IMR-90 (cell line): ENCODE measurements at regions not wholly inside any gene's neighbourhood (a gene's known extent, or its start where the extent isn't known, plus 50 kb on each side); places are given as distances from the start of the nearest gene placed in this dataset.
"Not testable (repeated sequence)": the region's sequence is repeated elsewhere in the genome, so short reads cannot be mapped to it uniquely, and the experiment has no call there.

Experiments used
- ATAC-seq: fragments of 200-7000 bp; cut with Tn5 transposase; 2 replicates; pipeline ENCODE4 v1.9.1; 2020; ENCODE audit warnings: low read depth, mild to moderate bottlenecking, moderate library complexity
- BruUV-seq: library from RNA; stranded (reverse); fragments of 400-500 nt; replicated peaks from 2 replicates; lab custom pipeline; 2021; lab: Mats Ljungman, UMichigan
- CTCF ChIA-PET: fragments of 300-600 bp; formaldehyde crosslinking; extraction: SDS; loops from one replicate; lab custom pipeline; 2021; ENCODE audit warnings: antibody characterized with exemption; lab: Yijun Ruan, JAX
- POLR2A ChIA-PET: fragments of 300-600 bp; sonication (Branson Sonifier 250); formaldehyde crosslinking; loops from one replicate; lab custom pipeline; 2022; ENCODE audit warnings: antibody characterized with exemption; ENCODE audit not compliant: unreplicated experiment; lab: Charles Lee
- DNase-seq: peaks from one replicate; pipeline ENCODE4 v3.0.0; 2013
- H2AFZ ChIP-seq: replicated peaks from 2 replicates; pipeline ENCODE3; 2013; ENCODE audit warnings: low read length, mild to moderate bottlenecking; ENCODE audit not compliant: poor library complexity
- H2AK5ac ChIP-seq: 2 replicates; pipeline ENCODE4 v1.6.1; 2013; ENCODE audit warnings: low read depth, low read length, inconsistent platforms
- H2AK9ac ChIP-seq: replicated peaks from 2 replicates; pipeline ENCODE3; 2013; ENCODE audit warnings: mild to moderate bottlenecking, low read depth, low read length, moderate library complexity; ENCODE audit not compliant: poor library complexity
- H2BK120ac ChIP-seq: 2 replicates; pipeline ENCODE4 v1.6.1; 2013; ENCODE audit warnings: low read depth, low read length, inconsistent platforms
- H2BK15ac ChIP-seq: 3 replicates; pipeline ENCODE4 v1.6.1; 2013; ENCODE audit warnings: low read depth, low read length, inconsistent platforms
- H2BK20ac ChIP-seq: 2 replicates; pipeline ENCODE4 v1.6.1; 2013; ENCODE audit warnings: low read depth, mild to moderate bottlenecking, inconsistent platforms, low read length, moderate library complexity
- H2BK5ac ChIP-seq: 2 replicates; pipeline ENCODE4 v1.6.1; 2013; ENCODE audit warnings: mild to moderate bottlenecking, low read depth, low read length, inconsistent platforms; ENCODE audit not compliant: poor library complexity, severe bottlenecking
- H3K14ac ChIP-seq: replicated peaks from 2 replicates; pipeline ENCODE4 v1.6.1; 2013; ENCODE audit warnings: low read depth, low read length, inconsistent platforms
- H3K18ac ChIP-seq: 2 replicates; pipeline ENCODE4 v1.6.1; 2013; ENCODE audit warnings: low read depth, low read length, control low read depth
- H3K23ac ChIP-seq: 2 replicates; pipeline ENCODE4 v1.6.1; 2013; ENCODE audit warnings: low read depth, low read length, inconsistent platforms
- H3K27ac ChIP-seq: 2 replicates; pipeline ENCODE4 v1.5.1; 2013; ENCODE audit warnings: mild to moderate bottlenecking, control low read depth, low read length; ENCODE audit not compliant: insufficient read depth
- H3K27me3 ChIP-seq: 2 replicates; pipeline ENCODE4 v1.6.1; 2013; ENCODE audit warnings: low read length; ENCODE audit not compliant: control insufficient read depth, insufficient read depth
- H3K36me3 ChIP-seq: 2 replicates; pipeline ENCODE4 v1.6.1; 2013; ENCODE audit warnings: low read length, mixed read lengths; ENCODE audit not compliant: control insufficient read depth, insufficient read depth
- H3K4ac ChIP-seq: 2 replicates; pipeline ENCODE4 v1.6.1; 2013; ENCODE audit warnings: low read depth, low read length, inconsistent platforms
- H3K4me1 ChIP-seq: 2 replicates; pipeline ENCODE4 v1.6.1; 2013; ENCODE audit warnings: low read length, mixed read lengths; ENCODE audit not compliant: control insufficient read depth, insufficient read depth
- H3K4me2 ChIP-seq: 2 replicates; pipeline ENCODE4 v1.6.1; 2013; ENCODE audit warnings: low read depth, mild to moderate bottlenecking, control low read depth, low read length, moderate library complexity
- H3K4me3 ChIP-seq: 2 replicates; pipeline ENCODE4 v1.5.1; 2013; ENCODE audit warnings: low read depth, mild to moderate bottlenecking, control low read depth, low read length, moderate library complexity; ENCODE audit not compliant: insufficient read depth
- H3K56ac ChIP-seq: 2 replicates; pipeline ENCODE4 v1.6.1; 2013; ENCODE audit warnings: low read length, inconsistent platforms; ENCODE audit not compliant: insufficient read depth; ENCODE audit errors: extremely low read depth
- H3K79me1 ChIP-seq, 2 experiments: 2 replicates each; pipeline ENCODE4 v1.6.1; 2013; ENCODE audit warnings: low read length in 2 of 2, inconsistent platforms in 1 of 2, low read depth in 1 of 2
- H3K9ac ChIP-seq: 2 replicates; pipeline ENCODE4 v1.6.1; 2013; ENCODE audit warnings: low read depth, low read length, control low read depth
- H3K9me1 ChIP-seq: 2 replicates; pipeline ENCODE4 v1.6.1; 2013; ENCODE audit warnings: low read length, inconsistent platforms; ENCODE audit not compliant: insufficient read depth
- H3K9me3 ChIP-seq: 2 replicates; pipeline ENCODE4 v1.6.1; 2013; ENCODE audit warnings: low read length; ENCODE audit not compliant: control insufficient read depth, insufficient read depth
- H4K20me1 ChIP-seq: 2 replicates; pipeline ENCODE4 v1.6.1; 2013; ENCODE audit warnings: low read length, inconsistent platforms; ENCODE audit not compliant: insufficient read depth
- H4K5ac ChIP-seq: 2 replicates; pipeline ENCODE4 v1.6.1; 2013; ENCODE audit warnings: mild to moderate bottlenecking, low read depth, low read length, control low read depth
- H4K8ac ChIP-seq, 2 experiments: 2 replicates each; pipeline ENCODE4 v1.6.1; 2013; ENCODE audit warnings: low read depth in 2 of 2, low read length in 2 of 2, control low read depth in 1 of 2, inconsistent platforms in 1 of 2
- H4K91ac ChIP-seq: 2 replicates; pipeline ENCODE4 v1.6.1; 2013; ENCODE audit warnings: low read depth, low read length, inconsistent platforms; ENCODE audit not compliant: insufficient read depth
- CHD1 ChIP-seq: IDR thresholded peaks from 2 replicates; pipeline ENCODE4 v1.6.1; 2012; ENCODE audit warnings: low read depth, low read length, improper control_type of control experiment
- FOS ChIP-seq: fragments of 150-350 bp; IDR thresholded peaks from 2 replicates; pipeline ENCODE4 v1.6.1; 2016; ENCODE audit warnings: low read depth, low read length
- SMC3 ChIP-seq: fragments of 150-350 bp; IDR thresholded peaks from 2 replicates; pipeline ENCODE4 v1.6.1; 2016; ENCODE audit warnings: low read depth, mild to moderate bottlenecking, antibody characterized with exemption, low read length, moderate library complexity
- WGBS, 2 experiments: methylation state at CpG; one replicate each; pipeline versions ENCODE4 v1.1.5 to v1.1.7; 2013; ENCODE audit warnings: missing lambda C conversion rate in 2 of 2; ENCODE audit not compliant: insufficient read length in 1 of 2; ENCODE audit errors: extremely low coverage in 2 of 2; 5-methylcytosine and 5-hydroxymethylcytosine counted together
- dilution Hi-C: fragments of 300-500 bp; cut with HindIII; formaldehyde crosslinking; loops from one replicate; pipeline ENCODE4 v1.14.3; 2018; ENCODE audit warnings: low sequenced_read_pairs; ENCODE audit not compliant: unreplicated experiment
- in situ Hi-C: fragments of 300-500 bp; cut with MboI; formaldehyde crosslinking; loops from 3 replicates; pipeline ENCODE4 v1.14.3; 2019; ENCODE audit warnings: low sequenced_read_pairs, inconsistent platforms, mixed read lengths
- intact Hi-C: fragments of 100-400 bp; cut with micrococcal nuclease; formaldehyde crosslinking; loops from 2 replicates; pipeline ENCODE4 v1.10.0; 2022
- TF ChIP-seq, protein P1 (sequence below): fragments of 150-350 bp; IDR thresholded peaks from 2 replicates; pipeline ENCODE4 v1.6.1; 2016; ENCODE audit warnings: low read depth, mild to moderate bottlenecking, low read length, moderate library complexity, borderline replicate concordance

DNA sequence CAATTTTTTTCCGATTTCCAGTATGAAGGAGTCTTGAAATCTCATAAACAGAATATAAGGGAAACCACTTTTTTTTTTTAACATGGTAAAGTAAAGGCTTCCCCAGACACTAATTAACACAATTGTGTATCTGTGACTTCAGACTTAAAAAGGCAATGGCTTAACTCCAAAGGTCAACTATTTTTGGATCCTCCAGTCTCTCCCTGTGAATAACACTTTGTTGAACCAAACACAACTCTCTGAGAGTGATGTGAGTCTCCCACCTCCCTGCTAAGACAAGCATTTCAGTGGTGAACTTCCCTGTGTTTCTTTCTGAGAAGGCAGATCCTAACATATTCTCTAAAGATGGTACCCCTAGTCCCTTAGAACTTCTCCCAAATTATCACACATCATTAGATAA, 219.6 kb upstream of the RBBP8 start:
- Histone ChIP-seq H3K4me3 (no peak overlapping the region), H3K79me1 (no peaks in the 10 kb centered on the region), H2BK120ac (peak overlapping the region; percentile 1; the same call in 1 of the 2 replicates), H3K4ac (0 out of 2 replicates have a peak overlapping the region, but pooled peaks have one; percentile 29), H4K5ac (no peak overlapping the region), H2BK5ac (no peak overlapping the region), H3K4me1 (peaks cover 6% of the 10 kb centered on the region), H3K9ac (no peak overlapping the region), H4K8ac (no peak overlapping the region), H3K27me3 (no peaks in the 10 kb centered on the region), H4K91ac (no peak overlapping the region), H3K4me2 (no peak overlapping the region), H3K9me3 (no peaks in the 10 kb centered on the region), H3K23ac (no peak overlapping the region), H3K18ac (peak overlapping the region; percentile 52; the same call in 1 of the 2 replicates), H3K56ac (no peak overlapping the region), H3K27ac (no peak overlapping the region), H3K14ac (0 out of 2 replicates have a peak overlapping the region, but pooled peaks have one; percentile 2), H3K36me3 (no peaks in the 10 kb centered on the region), H4K20me1 (no peaks in the 10 kb centered on the region), H2AK5ac (no peak overlapping the region), H2AFZ (no peak overlapping the region), H2BK15ac (no peak overlapping the region; the same call in 2 of the 3 replicates), H2BK20ac (peak overlapping the region; percentile 5; the same call in 1 of the 2 replicates), H3K9me1 (peaks cover 3% of the 10 kb centered on the region; the same call in 1 of the 2 replicates), H2AK9ac (no peak overlapping the region)
- dilution Hi-C loops (no loop called here), in situ Hi-C loops (no loop called here), intact Hi-C loops (no loop called here)
- no CpG with 5 or more reads among the region's 1 CpG for WGBS, 2 experiments
- TF ChIP-seq, protein P1, sequence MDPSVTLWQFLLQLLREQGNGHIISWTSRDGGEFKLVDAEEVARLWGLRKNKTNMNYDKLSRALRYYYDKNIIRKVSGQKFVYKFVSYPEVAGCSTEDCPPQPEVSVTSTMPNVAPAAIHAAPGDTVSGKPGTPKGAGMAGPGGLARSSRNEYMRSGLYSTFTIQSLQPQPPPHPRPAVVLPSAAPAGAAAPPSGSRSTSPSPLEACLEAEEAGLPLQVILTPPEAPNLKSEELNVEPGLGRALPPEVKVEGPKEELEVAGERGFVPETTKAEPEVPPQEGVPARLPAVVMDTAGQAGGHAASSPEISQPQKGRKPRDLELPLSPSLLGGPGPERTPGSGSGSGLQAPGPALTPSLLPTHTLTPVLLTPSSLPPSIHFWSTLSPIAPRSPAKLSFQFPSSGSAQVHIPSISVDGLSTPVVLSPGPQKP = no peak
- TF ChIP-seq FOS (no peak), CHD1 (no peak), SMC3 (no peak)
- CTCF ChIA-PET = interaction anchor here (0.6 kb wide), 1 partner anchor 13 kb away, joined by 5 read pairs; no protein-coding TSS in a partner anchor
- POLR2A ChIA-PET = no interaction called here
- no TSS peak for BruUV-seq
- DNase-seq = peak; percentile 19
- ATAC-seq = no peak

DNA sequence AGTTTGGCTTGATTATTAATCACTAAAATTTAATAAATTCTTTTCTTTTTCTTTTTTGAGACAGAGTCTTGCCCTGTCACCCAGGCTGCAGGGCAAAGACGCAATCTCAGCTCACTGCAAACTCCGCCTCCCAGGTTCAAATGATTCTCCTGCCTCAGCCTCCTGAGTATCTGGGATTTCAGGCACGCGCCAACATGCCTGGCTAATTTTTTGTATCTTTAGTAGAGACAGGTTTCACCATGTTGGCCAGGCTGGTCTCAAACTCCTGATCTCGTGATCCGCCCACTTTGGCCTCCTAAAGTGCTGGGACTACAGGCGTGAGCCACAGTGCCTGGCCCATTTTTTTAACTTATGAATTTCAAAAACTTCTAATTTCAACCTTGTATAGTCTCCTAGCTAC, 215.6 kb upstream of the RBBP8 start:
- H2AK9ac ChIP-seq, H3K4me3 ChIP-seq, H3K4me2 ChIP-seq, H2BK15ac ChIP-seq, H3K4me1 ChIP-seq, intact Hi-C loops, H3K79me1 ChIP-seq, BruUV-seq, H2AK5ac ChIP-seq, H3K4ac ChIP-seq, H2AFZ ChIP-seq, ATAC-seq, H4K5ac ChIP-seq, DNase-seq, H3K9me1 ChIP-seq, H3K23ac ChIP-seq, H3K18ac ChIP-seq, H3K14ac ChIP-seq, POLR2A ChIA-PET, H4K91ac ChIP-seq, H3K56ac ChIP-seq, H2BK5ac ChIP-seq, H2BK20ac ChIP-seq, H3K27me3 ChIP-seq, H4K20me1 ChIP-seq, H3K27ac ChIP-seq, H2BK120ac ChIP-seq, H3K36me3 ChIP-seq, H4K8ac ChIP-seq, H3K9me3 ChIP-seq, H3K9ac ChIP-seq, dilution Hi-C loops, in situ Hi-C loops: not testable (repeated sequence)
- CTCF ChIA-PET = interaction anchor here (0.5 to 1.0 kb wide), 2 partner anchors 10 to 118 kb away, joined by 3 read pairs; no protein-coding TSS in a partner anchor
- 100% methylated on average over 3 of the region's 7 CpGs; no CpG with 5 or more reads in 1 of the 2 experiments for WGBS, 2 experiments
